ENCODE measurements at regions not wholly inside any gene's neighbourhood (a gene's known extent, or its start where the extent isn't known, plus 50 kb on each side); places are given as distances from the start of the nearest gene placed in this dataset.

DNA sequence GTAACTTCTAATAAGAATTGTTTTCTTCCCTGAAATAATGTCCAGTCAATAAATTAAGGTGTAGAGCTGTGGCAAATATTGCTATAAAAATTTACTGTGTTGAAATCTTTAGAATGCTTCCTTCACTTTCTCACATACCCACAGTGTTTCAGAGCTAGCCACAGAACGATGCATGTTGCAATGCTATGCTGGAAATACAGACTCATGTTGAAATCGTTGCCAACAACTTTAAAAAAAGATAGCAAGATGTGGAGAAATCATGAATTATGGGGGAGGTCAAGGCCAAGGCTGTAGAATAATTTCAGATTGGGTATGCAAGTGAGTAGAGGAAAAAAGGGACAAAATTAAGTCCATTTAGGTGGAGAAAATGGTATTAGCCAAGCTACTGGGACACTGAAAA lies 204.8 kb downstream of the VEGFC start:
- TF ChIP-seq, protein P1, sequence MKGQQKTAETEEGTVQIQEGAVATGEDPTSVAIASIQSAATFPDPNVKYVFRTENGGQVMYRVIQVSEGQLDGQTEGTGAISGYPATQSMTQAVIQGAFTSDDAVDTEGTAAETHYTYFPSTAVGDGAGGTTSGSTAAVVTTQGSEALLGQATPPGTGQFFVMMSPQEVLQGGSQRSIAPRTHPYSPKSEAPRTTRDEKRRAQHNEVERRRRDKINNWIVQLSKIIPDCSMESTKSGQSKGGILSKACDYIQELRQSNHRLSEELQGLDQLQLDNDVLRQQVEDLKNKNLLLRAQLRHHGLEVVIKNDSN (CRISPR knock-in tag; IDR thresholded peaks at IDR 0.05): no peak
- TF ChIP-seq, protein P2, sequence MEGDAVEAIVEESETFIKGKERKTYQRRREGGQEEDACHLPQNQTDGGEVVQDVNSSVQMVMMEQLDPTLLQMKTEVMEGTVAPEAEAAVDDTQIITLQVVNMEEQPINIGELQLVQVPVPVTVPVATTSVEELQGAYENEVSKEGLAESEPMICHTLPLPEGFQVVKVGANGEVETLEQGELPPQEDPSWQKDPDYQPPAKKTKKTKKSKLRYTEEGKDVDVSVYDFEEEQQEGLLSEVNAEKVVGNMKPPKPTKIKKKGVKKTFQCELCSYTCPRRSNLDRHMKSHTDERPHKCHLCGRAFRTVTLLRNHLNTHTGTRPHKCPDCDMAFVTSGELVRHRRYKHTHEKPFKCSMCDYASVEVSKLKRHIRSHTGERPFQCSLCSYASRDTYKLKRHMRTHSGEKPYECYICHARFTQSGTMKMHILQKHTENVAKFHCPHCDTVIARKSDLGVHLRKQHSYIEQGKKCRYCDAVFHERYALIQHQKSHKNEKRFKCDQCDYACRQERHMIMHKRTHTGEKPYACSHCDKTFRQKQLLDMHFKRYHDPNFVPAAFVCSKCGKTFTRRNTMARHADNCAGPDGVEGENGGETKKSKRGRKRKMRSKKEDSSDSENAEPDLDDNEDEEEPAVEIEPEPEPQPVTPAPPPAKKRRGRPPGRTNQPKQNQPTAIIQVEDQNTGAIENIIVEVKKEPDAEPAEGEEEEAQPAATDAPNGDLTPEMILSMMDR (IDR thresholded peaks at IDR 0.05): no peak
- no peak for TF ChIP-seq JUN (CRISPR knock-in tag; IDR thresholded peaks at IDR 0.05)
- no peak for TF ChIP-seq CBFB (CRISPR knock-in tag; IDR thresholded peaks at IDR 0.05; ENCODE audit: low read depth)
- TF ChIP-seq, protein P3, sequence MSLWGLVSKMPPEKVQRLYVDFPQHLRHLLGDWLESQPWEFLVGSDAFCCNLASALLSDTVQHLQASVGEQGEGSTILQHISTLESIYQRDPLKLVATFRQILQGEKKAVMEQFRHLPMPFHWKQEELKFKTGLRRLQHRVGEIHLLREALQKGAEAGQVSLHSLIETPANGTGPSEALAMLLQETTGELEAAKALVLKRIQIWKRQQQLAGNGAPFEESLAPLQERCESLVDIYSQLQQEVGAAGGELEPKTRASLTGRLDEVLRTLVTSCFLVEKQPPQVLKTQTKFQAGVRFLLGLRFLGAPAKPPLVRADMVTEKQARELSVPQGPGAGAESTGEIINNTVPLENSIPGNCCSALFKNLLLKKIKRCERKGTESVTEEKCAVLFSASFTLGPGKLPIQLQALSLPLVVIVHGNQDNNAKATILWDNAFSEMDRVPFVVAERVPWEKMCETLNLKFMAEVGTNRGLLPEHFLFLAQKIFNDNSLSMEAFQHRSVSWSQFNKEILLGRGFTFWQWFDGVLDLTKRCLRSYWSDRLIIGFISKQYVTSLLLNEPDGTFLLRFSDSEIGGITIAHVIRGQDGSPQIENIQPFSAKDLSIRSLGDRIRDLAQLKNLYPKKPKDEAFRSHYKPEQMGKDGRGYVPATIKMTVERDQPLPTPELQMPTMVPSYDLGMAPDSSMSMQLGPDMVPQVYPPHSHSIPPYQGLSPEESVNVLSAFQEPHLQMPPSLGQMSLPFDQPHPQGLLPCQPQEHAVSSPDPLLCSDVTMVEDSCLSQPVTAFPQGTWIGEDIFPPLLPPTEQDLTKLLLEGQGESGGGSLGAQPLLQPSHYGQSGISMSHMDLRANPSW (CRISPR knock-in tag; conservative IDR thresholded peaks at IDR 0.05; ENCODE audit: low read depth): no peak
- no peak for TF ChIP-seq CREB1 (CRISPR knock-in tag; IDR thresholded peaks at IDR 0.05)
- TF ChIP-seq SP1 (CRISPR knock-in tag; conservative IDR thresholded peaks at IDR 0.05): no peak
- TF ChIP-seq, protein P4, sequence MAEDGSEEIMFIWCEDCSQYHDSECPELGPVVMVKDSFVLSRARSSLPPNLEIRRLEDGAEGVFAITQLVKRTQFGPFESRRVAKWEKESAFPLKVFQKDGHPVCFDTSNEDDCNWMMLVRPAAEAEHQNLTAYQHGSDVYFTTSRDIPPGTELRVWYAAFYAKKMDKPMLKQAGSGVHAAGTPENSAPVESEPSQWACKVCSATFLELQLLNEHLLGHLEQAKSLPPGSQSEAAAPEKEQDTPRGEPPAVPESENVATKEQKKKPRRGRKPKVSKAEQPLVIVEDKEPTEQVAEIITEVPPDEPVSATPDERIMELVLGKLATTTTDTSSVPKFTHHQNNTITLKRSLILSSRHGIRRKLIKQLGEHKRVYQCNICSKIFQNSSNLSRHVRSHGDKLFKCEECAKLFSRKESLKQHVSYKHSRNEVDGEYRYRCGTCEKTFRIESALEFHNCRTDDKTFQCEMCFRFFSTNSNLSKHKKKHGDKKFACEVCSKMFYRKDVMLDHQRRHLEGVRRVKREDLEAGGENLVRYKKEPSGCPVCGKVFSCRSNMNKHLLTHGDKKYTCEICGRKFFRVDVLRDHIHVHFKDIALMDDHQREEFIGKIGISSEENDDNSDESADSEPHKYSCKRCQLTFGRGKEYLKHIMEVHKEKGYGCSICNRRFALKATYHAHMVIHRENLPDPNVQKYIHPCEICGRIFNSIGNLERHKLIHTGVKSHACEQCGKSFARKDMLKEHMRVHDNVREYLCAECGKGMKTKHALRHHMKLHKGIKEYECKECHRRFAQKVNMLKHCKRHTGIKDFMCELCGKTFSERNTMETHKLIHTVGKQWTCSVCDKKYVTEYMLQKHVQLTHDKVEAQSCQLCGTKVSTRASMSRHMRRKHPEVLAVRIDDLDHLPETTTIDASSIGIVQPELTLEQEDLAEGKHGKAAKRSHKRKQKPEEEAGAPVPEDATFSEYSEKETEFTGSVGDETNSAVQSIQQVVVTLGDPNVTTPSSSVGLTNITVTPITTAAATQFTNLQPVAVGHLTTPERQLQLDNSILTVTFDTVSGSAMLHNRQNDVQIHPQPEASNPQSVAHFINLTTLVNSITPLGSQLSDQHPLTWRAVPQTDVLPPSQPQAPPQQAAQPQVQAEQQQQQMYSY (CRISPR knock-in tag; IDR thresholded peaks at IDR 0.05): no peak
